Right ventricle myocardium superior (tissue), 1 donor: ENCODE measurements at regions not wholly inside any gene's neighbourhood (a gene's known extent, or its start where the extent isn't known, plus 50 kb on each side); places are given as distances from the start of the nearest gene placed in this dataset.
A peak's percentile ranks its signal among the peaks of the same experiment; 100 is the strongest.

Source experiments
- ATAC-seq: fragments of 200-7000 bp; cut with Tn5 transposase; one replicate; pipeline ENCODE4 v1.9.1; 2020; ENCODE audit warnings: mild to moderate bottlenecking; ENCODE audit not compliant: poor library complexity
- DNase-seq: peaks from one replicate; pipeline ENCODE4 v3.0.0-alpha.2; 2020
- intact Hi-C: fragments of 100-400 bp; cut with DNase I; formaldehyde crosslinking; loops from one replicate; pipeline ENCODE4 v1.11.2; 2022
- donor health status: DM: no; HTN: yes; CAD: no; lungs with severe emphysema.

DNA sequence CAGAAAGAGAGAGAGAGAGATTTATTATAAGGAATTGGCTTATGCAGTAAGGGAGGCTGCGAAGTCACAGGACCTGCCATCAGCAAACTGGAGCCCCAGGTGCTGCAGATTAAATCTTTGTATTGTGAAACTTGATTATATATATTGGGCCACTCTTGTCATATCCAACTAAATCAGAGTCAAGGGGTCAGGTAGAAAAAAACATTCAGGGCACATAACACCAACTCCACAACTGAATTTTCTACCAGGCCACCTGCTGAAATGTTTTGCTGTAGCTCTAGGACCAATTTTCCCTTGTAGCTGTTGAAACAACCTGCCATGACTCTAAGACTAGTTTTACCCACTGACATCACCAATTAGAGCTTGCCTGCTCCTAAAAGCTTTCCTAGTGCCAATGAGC lies 1240.8 kb downstream of the SLC16A7 start:
- intact Hi-C loops = no loop called here
- DNase-seq (no peak), ATAC-seq (no peak)

DNA sequence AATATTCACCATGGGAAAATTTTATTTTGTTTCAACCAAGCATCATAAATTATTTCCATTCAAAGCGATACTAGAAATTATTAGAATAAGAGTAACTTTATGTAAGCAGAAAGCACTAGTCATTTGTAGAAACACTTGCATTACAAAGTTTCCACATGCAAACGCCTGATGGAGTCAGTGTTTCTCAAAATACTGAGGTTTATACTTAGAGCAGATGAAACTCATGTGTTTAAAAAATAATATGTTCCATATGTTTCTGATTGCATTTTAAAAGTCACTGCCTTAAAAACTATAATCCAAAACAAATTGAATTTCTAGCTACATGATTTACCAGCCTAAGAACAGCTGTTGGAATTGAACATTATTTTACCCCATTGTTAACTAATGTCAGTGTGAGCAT lies 1246.4 kb downstream of the SLC16A7 start:
- no peak for DNase-seq
- intact Hi-C loops = no loop called here

DNA sequence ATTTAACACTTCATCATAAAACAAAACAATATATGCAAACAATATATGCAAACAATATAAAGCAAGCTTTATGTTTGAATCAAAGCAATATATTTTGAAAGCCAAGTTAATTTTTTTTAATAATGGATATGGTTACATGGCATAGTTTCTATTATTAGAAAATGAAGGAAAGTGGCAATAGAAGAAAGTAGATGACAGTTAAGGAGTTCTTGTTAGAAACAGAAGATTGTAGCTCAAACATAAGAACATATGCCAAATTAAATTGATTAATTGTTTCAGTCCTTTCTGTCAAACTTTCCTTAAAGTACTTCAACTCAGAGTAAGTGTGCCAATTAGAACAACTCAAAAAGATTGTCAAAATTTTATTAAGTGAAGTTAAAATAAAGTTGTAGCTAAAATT lies 1248.3 kb downstream of the SLC16A7 start:
- no peak for ATAC-seq
- intact Hi-C loops = no loop called here
- DNase-seq = no peak

More for the DNA sequence above, 1246.4 kb downstream of the SLC16A7 start:
- ATAC-seq = no peak

DNA sequence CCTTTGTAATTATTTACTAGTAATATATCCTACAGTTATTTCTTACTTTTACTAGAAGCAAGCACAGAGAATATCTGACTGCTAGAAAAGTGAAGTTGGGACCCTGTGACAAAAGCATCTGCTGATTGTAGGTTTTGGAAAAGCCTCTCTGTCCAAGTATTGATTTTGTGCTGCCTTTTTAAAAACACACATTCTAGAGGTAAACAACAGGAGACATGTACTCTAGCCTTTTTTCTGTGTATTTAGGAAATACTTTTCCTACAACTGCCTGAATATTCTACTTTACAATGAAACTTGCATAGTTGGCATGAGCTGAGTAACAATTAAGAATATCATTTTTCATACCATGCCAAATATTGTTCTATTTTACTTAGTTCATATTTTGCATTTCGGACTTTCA lies 1249.0 kb downstream of the SLC16A7 start:
- ATAC-seq (no peak), DNase-seq (no peak)
- intact Hi-C loops = no loop called here

DNA sequence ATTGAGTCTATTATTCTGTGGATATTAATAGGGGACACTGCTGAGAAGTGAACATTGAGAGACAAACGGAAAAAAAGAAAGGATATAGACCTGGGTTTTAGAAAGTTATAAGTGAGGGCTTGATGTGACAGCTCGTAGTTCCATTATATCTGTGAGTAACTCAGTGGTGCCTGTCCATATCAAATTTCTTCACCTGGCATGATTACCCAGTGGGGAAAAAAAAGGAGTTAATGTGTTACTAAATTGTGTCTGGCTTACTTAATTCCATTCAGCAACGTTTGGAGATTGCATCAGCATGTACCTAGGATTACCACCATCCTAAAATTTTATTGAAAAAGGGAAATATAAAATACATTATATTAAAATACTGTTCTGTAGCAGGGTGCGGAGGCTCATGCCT lies 1249.9 kb downstream of the SLC16A7 start:
- intact Hi-C loops = no loop called here
- DNase-seq (no peak), ATAC-seq (no peak)

DNA sequence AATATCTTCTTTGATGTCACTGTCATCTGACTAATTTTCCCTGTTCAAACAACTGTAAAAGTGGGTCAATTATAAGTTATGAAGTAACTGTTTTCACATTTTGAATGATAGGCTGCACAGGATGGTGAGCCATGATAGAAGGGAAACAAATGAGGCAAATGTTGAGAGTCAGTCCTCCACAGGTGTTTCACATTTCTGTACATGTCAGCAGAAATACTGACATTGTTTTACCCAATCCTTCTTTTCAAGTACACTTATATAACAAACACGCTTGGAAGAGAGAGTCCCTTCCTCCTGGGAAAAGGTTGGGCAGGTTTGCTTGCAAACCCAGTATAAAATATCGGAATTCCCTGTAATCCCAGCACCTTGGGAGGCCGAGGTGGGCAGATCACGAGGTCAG lies 1251.5 kb downstream of the SLC16A7 start:
- ATAC-seq (no peak), DNase-seq (no peak)
- intact Hi-C loops = no loop called here

DNA sequence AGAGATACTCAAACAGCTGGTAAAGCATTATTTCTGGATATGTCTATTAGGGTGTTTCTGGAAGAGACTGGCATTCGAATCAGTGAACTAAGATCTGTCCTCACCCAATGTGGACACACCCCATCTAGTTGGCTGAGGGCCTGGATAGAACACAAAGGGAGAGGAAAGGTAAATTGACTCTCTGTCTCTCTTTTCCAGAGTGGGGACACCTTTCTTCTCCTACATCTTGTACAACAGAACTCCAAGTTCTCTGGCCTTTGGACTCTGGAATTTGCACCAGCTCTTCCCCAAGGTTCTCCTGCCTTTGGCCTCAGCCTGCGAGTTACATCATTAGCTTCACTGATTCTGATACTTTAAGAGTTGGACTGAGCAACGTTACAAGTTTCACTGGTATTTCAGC lies 1253.9 kb downstream of the SLC16A7 start:
- intact Hi-C loops = no loop called here
- ATAC-seq = no peak
- no peak for DNase-seq

DNA sequence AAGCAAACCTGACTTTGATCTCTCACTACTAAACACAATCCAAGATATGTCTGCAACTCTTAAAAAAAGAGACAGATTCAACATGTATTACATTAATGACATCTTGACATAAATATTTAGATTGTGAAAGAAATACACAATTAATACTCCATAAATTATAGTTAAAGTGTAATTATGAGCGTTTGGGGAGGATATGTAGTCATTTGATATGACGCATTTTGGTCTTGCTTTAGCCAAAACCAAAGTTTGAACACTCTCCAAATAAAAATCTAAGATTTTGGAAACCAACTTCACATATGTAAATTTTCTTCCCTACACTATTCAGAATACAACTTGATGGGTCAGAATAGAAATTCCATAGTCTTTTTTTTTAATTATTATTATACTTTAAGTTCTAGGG lies 1257.6 kb downstream of the SLC16A7 start:
- no peak for ATAC-seq
- DNase-seq = no peak
- intact Hi-C loops = no loop called here

DNA sequence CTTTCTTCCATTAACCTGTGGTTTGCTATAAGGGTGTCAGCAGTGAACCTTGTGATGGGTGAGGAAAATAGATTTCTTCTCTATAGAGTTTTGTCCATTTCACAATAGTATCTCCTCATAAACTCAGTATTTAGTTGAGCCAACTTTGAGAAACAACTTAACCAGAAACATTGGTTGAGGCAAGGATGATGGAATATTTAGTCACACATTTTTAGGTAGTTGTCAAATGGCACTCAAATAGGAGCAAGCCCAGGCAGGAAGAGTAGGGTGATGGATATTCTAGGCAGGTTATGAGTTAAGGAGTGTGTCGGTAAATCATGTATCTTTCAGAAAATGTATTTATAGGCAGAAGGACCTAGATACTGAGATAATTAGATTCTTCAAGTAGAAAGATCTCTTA lies 1267.6 kb downstream of the SLC16A7 start:
- no peak for DNase-seq
- no peak for ATAC-seq
- intact Hi-C loops = no loop called here

DNA sequence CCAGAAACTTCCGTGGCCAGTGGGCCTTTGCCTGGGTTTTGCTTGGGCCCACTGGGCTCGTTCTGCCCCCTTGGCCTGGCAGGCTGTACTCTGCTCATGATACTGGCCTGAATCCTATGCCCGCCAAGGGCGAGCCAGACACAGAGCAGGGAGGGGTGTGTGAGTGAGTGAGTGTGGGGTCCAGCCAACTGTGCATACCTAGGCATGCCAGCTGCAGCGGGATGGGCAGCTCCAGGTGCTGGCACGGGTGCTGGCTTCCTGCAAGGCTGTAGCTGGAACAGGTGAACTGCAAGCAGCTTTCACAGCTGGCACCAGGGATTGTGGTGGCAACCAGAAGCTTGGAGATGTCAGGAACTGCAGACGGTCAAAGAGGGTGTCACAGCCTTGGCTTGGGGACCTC lies 1276.4 kb downstream of the SLC16A7 start:
- DNase-seq = peak; percentile 27
- ATAC-seq = no peak
- intact Hi-C loops = no loop called here

DNA sequence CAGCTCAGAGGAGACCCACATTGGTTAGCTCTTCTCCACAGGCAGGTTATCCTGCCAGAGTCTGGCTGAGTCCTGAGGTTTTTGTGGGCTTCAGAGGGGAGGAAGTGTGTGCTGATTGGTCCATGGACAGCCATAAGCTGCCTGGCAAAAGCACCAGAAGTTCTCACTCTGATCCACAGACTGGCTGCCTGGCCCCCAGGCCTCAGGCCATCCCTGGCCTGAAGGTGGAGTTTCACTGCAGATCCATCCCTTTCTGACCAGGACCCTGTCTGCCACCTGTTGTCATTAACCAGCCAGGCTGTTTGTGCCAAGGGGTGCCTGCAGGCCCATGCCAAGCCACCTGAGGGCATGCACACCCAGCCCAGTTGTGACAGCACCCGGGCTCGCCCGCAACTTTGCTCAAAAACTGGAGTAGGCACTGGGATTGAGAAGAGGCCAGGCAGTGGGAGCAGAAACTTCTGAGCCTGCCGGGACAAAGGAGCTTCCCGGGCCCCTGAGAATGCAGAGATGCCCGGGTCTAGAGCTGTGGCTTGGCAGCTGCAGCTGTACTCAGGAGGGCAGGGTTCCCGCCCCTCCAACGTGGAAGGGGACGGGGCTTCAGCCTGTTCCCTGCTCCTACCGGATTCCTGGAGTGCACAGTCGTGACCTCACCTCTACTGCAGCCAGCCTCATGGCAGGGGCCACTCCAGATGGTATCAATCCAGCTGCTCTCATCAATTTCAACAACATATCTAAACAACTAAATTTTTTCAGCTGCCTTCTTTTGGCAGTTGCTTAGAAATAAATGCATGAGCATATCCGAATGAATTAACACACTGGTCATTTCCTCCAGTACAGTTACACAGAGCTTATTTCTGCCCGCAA lies 1277.3 kb downstream of the SLC16A7 start:
- DNase-seq (peak; percentile 14), ATAC-seq (no peak)
- intact Hi-C loops = no loop called here

DNA sequence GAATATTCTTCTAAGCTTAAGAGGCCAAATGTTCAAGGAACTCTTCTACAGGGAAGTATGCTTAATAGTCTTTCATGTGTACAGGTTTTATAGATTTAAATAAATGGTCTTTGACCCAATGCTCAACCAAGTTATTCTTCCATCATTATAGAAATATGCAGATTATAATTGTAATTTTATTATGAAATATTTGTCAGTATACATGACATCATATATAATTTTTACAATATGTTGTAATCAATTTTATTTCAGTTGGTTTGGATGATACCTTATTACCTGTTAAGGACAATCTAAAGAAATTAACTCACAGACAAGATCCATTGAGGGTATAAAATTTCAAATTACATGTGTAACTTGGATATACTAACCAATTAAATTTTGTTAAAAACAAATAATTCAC lies 1278.3 kb downstream of the SLC16A7 start:
- intact Hi-C loops = no loop called here
- ATAC-seq (no peak), DNase-seq (no peak)

DNA sequence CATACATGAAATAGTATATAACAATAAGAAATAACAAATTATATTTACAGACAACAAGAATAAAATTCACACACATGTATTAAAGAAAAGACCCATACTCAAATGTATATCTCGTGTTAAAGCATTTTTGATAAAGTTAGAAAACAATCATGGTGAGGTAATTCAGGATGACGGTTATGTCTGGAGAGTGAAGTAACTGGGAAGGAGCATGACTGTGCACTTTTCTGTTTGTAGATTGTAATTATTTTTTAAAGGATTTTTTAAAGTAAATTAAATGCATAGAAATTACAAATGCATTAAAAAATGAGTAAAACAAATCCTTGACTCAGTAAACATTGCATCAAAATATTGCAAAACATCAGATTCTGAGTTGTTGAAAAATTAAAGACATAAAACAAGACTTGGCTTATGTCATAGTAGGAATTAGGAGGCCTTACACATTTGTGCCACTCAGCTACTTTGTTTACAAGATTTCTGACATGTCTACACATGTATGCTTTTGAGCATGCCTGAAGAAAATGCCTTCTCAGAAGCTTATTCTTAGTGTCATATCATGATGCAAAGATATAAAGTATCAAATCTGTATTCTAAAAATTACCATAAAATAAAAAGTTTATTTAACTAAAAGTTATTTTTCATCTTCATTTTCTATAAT lies 1325.1 kb downstream of the SLC16A7 start:
- intact Hi-C loops = no loop called here
- no peak for ATAC-seq

DNA sequence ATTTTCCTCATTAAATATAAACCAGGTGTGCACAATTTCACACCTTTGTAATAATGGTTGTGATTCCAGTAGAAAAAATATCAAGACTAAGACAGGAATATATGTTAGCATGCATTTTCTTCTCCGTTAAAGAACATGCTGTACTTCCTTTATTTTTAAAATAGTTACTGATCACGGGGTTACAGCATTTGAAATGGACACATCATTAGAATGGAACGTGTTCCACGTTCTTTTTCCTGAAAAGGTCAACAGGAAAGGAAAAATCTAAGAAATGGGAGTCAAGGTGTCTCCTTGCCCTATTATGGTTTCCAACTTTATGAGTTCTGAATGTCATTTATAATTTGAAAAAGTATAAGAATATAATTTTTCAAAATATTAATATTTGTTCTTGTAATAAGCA lies 1325.7 kb downstream of the SLC16A7 start:
- ATAC-seq (no peak), DNase-seq (no peak)
- intact Hi-C loops = no loop called here

More for the DNA sequence above, 1325.1 kb downstream of the SLC16A7 start:
- no peak for DNase-seq

DNA sequence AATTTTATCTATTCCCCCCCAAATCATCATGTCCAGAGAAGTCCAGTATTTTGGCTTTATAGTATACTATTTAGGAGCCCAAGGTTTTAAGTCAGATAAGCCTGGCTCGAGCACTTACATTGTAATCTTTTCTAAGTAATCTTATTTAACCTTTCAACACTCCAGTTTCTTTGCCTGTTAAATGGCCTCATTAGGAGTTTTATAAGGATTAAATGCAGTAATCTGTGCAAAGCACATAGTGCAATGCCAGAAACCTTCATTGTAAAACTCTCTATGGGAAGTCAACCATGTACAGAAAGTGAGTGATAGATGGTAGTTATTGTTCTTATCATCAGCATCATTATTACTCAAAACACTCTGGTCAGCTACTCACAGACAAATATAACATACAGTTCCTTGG lies 1330.4 kb downstream of the SLC16A7 start:
- no peak for DNase-seq
- intact Hi-C loops = no loop called here
- no peak for ATAC-seq

DNA sequence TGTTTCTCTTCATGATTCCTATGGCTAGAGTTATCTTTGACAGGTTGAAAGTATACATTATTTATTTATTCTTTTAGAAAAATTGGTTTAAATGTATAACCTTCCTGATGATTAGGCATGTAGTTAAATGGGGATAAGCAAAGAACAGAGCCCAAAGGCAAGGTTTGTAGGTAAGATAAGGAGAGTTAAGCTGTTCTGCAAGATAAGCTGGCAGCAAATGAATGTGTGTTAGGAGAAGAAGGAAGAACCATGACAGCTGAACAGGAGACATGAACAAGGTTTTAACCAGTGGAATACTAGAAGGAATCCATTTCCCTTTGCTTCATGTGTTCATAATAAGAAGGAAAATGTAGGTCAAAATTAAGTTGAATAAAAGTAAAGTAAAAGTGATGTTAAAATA lies 1330.1 kb upstream of the USP15 start:
- ATAC-seq (no peak), DNase-seq (no peak)
- intact Hi-C loops = no loop called here

DNA sequence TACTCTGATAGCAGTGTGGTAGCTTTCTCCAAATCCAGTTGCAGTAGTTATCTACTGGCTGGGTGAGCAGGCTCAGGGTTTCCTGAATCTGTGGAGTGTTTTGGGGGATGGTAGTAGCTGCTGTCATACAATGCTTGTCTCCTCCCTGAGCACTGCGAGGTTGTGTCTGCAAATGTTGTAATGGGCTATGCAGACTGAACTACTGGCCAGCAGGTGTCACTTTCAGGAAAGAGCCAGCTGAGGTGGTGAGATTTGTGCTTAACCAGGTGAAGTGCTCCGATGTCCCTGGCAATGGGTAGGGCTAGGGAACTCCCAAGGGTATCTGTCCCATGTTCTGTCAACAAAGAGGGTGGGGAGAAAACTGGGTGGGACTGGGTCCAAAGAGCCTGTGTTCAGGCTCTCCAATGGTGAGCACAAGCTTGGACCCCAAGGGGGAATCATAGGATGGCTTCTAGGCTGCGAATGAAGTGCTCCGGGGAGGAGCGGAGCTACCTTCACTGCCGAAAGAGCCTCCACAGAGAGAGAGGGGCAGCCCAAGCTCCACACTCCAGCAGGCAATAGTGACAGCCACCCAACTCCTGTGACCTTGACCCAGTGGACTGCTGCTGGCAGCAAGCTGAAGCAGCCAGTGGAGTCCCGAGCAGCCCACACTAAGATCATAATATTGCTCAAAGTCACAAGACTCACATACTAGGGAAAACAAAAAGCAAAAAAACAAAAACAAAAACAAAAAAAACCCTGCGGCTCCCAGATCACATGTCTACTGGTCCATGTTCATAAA lies 1324.0 kb upstream of the USP15 start:
- ATAC-seq (no peak), DNase-seq (no peak)
- intact Hi-C loops = no loop called here

DNA sequence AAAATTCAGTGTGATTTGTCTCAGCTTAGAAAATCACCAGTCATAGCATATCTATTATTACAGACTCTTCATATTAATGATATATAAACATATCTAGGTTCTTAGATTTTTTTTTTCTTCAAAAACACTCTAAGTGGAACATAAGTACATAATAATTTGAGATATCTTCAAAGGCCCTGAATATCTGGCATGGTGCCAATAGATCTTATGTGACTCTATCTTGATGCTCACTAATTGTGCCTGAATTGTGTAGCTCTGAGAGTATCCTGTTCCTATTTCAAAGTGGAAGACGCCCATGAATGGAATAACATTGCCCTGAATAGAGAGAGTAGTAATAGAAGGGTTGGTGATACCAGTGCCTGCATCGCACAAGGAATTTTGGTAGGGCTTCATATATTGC lies 1312.7 kb upstream of the USP15 start:
- no peak for DNase-seq
- intact Hi-C loops = no loop called here
- no peak for ATAC-seq

DNA sequence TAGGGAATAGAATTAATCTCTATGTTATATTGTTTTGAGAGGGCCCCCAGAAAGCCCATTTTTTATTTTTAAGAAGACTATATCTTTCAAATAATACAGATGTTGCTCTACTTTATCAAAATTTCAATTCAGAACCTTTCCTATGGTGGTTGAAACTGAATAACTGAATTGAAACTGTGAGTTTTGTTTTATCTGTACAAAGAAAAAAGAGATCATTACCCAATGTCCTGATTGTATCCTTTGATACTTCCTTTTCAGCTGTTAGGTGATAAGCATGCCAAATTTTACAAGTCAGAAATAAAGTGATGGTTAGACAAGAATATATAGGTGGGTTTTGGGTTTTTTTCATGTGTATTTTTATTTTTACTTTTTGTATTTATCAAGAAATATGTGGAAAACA lies 1293.1 kb upstream of the USP15 start:
- DNase-seq (no peak), ATAC-seq (no peak)
- intact Hi-C loops = no loop called here

DNA sequence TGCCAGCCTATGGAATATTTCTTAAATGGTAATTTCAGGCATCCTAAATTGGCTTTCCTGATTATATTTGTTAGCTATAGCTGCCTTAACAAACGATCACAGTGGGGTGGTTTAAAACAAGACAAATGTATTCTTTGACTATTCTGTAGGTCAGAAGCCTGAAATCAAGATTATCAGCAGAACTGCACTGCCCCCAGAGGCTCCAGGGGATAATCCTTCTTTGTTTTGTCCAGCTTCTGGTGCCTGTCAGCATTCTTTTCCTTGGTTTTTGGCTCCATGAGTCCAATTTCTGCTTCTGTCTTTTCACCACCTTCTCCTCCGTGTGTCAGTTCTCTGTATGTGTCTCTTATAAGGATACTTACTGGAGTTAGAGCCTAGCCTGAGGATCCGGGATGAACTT lies 1282.2 kb upstream of the USP15 start:
- no peak for ATAC-seq
- intact Hi-C loops = no loop called here
- no peak for DNase-seq
